WTC11 (cell line): ENCODE measurements at regions not wholly inside any gene's neighbourhood (a gene's known extent, or its start where the extent isn't known, plus 50 kb on each side); places are given as distances from the start of the nearest gene placed in this dataset.

ENCODE experiments used
- ATF2 ChIP-seq: sonication (generic); formaldehyde crosslinking; IDR thresholded peaks from 2 replicates; pipeline ENCODE4 v1.8.1; 2022; ENCODE audit warnings: low read depth, missing genetic modification reagents, borderline replicate concordance
- CTCF ChIP-seq: fragments of 200-600 bp; IDR thresholded peaks from 2 replicates; pipeline ENCODE4 v1.8.0; 2022; ENCODE audit warnings: antibody characterized with exemption
- EMX1 ChIP-seq: fragments of 250-450 bp; sonication (Bioruptor Pico); IDR thresholded peaks from 2 replicates; pipeline ENCODE4 v1.8.0; 2021; ENCODE audit warnings: mild to moderate bottlenecking
- HMGXB4 ChIP-seq: sonication (generic); formaldehyde crosslinking; IDR thresholded peaks from 2 replicates; pipeline ENCODE4 v1.8.1; 2023; ENCODE audit warnings: mild to moderate bottlenecking, moderate library complexity, missing genetic modification reagents
- MYBL2 ChIP-seq: sonication (generic); formaldehyde crosslinking; IDR thresholded peaks from 2 replicates; pipeline ENCODE4 v1.8.1; 2023; ENCODE audit warnings: mild to moderate bottlenecking, moderate library complexity, missing genetic modification reagents
- NFATC4 ChIP-seq: fragments of 250-450 bp; sonication (Bioruptor Pico); IDR thresholded peaks from 2 replicates; pipeline ENCODE4 v1.9.0; 2021; ENCODE audit warnings: mild to moderate bottlenecking
- ZBTB43 ChIP-seq: sonication (generic); formaldehyde crosslinking; IDR thresholded peaks from 2 replicates; pipeline ENCODE4 v1.8.1; 2023; ENCODE audit warnings: mild to moderate bottlenecking, missing genetic modification reagents
- ZNF416 ChIP-seq: fragments of 250-450 bp; sonication (Bioruptor Pico); IDR thresholded peaks from 2 replicates; pipeline ENCODE4 v1.9.0; 2021; ENCODE audit warnings: mild to moderate bottlenecking, inconsistent platforms
- ZNF512 ChIP-seq: sonication (generic); formaldehyde crosslinking; IDR thresholded peaks from 2 replicates; pipeline ENCODE4 v1.8.1; 2022; ENCODE audit warnings: missing genetic modification reagents, borderline replicate concordance

- TF ChIP-seq ZNF416 (no peak), ZNF512 (CRISPR knock-in tag) (no peak), CTCF (no peak), ATF2 (CRISPR knock-in tag) (no peak), EMX1 (CRISPR knock-in tag) (no peak), HMGXB4 (CRISPR knock-in tag) (no peak), MYBL2 (no peak), ZBTB43 (no peak), NFATC4 (CRISPR knock-in tag) (no peak)
These were observed 453.8 kb downstream of the TAF11L14 start for GRCh38 chr5:18088020-18088579.
